HCT116 (cell line): ENCODE measurements at regions not wholly inside any gene's neighbourhood (a gene's known extent, or its start where the extent isn't known, plus 50 kb on each side); places are given as distances from the start of the nearest gene placed in this dataset.

ENCODE experiments used
- ATAC-seq: fragments of 200-7000 bp; cut with Tn5 transposase; 2 replicates; pipeline ENCODE4 v1.9.1; 2020; ENCODE audit warnings: mild to moderate bottlenecking, moderate library complexity
- BruUV-seq: library from RNA; stranded (reverse); fragments of 400-500 nt; replicated peaks from 2 replicates; lab custom pipeline; 2021; lab: Mats Ljungman, UMichigan
- CTCF ChIA-PET: fragments of 300-600 bp; sonication (Branson Sonifier 250); formaldehyde crosslinking; loops from one replicate; lab custom pipeline; 2021; ENCODE audit warnings: antibody characterized with exemption; lab: Charles Lee
- POLR2A ChIA-PET: fragments of 300-600, 350-600 bp; sonication (Branson Sonifier 250); formaldehyde crosslinking; loops from one replicate; lab custom pipeline; 2021; ENCODE audit warnings: antibody characterized with exemption; lab: Charles Lee
- RAD21 ChIA-PET, 2 experiments: fragments of 300-600 bp; sonication (Branson Sonifier 250); formaldehyde crosslinking; loops; one replicate each; lab custom pipeline; 2023; ENCODE audit warnings: low total read pairs in 2 of 2; ENCODE audit not compliant: uncharacterized antibody in 2 of 2, unreplicated experiment in 2 of 2, low non-redundant PET in 1 of 2; lab: Charles Lee
- DNase-seq: peaks from one replicate; pipeline ENCODE4 v3.0.0-alpha.2; 2010; ENCODE audit warnings: low read depth, low spot score
- H2AFZ ChIP-seq: fragments of 200-600 bp; shearing (Covaris generic), sonication (generic); 2 replicates; pipeline ENCODE4 v1.6.1; 2017; ENCODE audit warnings: low read depth, mixed run types, mixed read lengths, antibody characterized with exemption, low read length; ENCODE audit not compliant: poor library complexity, severe bottlenecking
- H3K27ac ChIP-seq: 2 replicates; pipeline ENCODE4 v1.5.1; 2012; ENCODE audit warnings: low read depth, low read length
- H3K27me3 ChIP-seq: fragments of 200-600 bp; sonication (generic); 2 replicates; pipeline ENCODE4 v1.6.1; 2016; ENCODE audit warnings: mixed run types, low read length, mixed read lengths; ENCODE audit not compliant: insufficient read depth
- H3K36me3 ChIP-seq, 2 experiments: fragments of 200-500 bp in 1 of 2; fragments of 200-600 bp in 1 of 2; sonication (Bioruptor generic) in 1 of 2; sonication (generic) in 1 of 2; 2 replicates each; pipeline versions ENCODE4 v1.5.1 to v1.6.1; 2014 to 2016; ENCODE audit warnings: low read length in 2 of 2, inconsistent platforms in 1 of 2, mixed read lengths in 1 of 2, mixed run types in 1 of 2; ENCODE audit not compliant: insufficient read depth in 2 of 2, control insufficient read depth in 1 of 2
- H3K4me1 ChIP-seq, 2 experiments: fragments of 200-600 bp in 1 of 2; sonication (generic) in 1 of 2; 2 replicates each; pipeline versions ENCODE4 v1.5.1 to v1.6.1; 2012 to 2017; ENCODE audit warnings: low read length in 2 of 2, inconsistent platforms in 1 of 2, mild to moderate bottlenecking in 1 of 2, mixed read lengths in 1 of 2, mixed run types in 1 of 2, moderate library complexity in 1 of 2; ENCODE audit not compliant: insufficient read depth in 2 of 2, control insufficient read depth in 1 of 2
- H3K4me2 ChIP-seq: fragments of 200-600 bp; sonication (generic); 2 replicates; pipeline ENCODE4 v1.6.1; 2017; ENCODE audit warnings: mixed run types, low read length, mixed read lengths
- H3K4me3 ChIP-seq, 2 experiments: fragments of 200-600 bp in 1 of 2; sonication (generic) in 1 of 2; replicated peaks in 1 of 2; 2 replicates each; pipeline ENCODE4 v1.5.1; 2011 to 2016; ENCODE audit warnings: low read length in 2 of 2, control low read depth in 1 of 2, low read depth in 1 of 2, mild to moderate bottlenecking in 1 of 2, mixed read lengths in 1 of 2, mixed run types in 1 of 2
- H3K79me2 ChIP-seq: fragments of 200-600 bp; sonication (generic); 2 replicates; pipeline ENCODE4 v1.6.1; 2017; ENCODE audit warnings: mild to moderate bottlenecking, mixed run types, low read length, moderate library complexity, mixed read lengths; ENCODE audit not compliant: insufficient read depth
- H3K9ac ChIP-seq: fragments of 200-600 bp; sonication (generic); 2 replicates; pipeline ENCODE4 v1.6.1; 2016; ENCODE audit warnings: low read length, mixed read lengths
- H3K9me2 ChIP-seq: fragments of 200-600 bp; sonication (generic), shearing (Covaris generic); 2 replicates; pipeline ENCODE4 v1.6.1; 2017; ENCODE audit warnings: mixed run types, mild to moderate bottlenecking, moderate library complexity; ENCODE audit not compliant: insufficient read depth
- H3K9me3 ChIP-seq, 2 experiments: fragments of 200-500 bp in 1 of 2; fragments of 200-600 bp in 1 of 2; sonication (Bioruptor generic) in 1 of 2; sonication (generic) in 1 of 2; 2 replicates each; pipeline ENCODE4 v1.6.1; 2014 to 2017; ENCODE audit warnings: low read length in 2 of 2, mixed read lengths in 2 of 2, inconsistent platforms in 1 of 2, low read depth in 1 of 2, mild to moderate bottlenecking in 1 of 2, mixed run types in 1 of 2, moderate library complexity in 1 of 2; ENCODE audit not compliant: control insufficient read depth in 1 of 2, insufficient read depth in 1 of 2
- H4K20me1 ChIP-seq: fragments of 200-600 bp; sonication (generic), shearing (Covaris generic); 2 replicates; pipeline ENCODE4 v1.6.1; 2017; ENCODE audit warnings: mixed run types, mild to moderate bottlenecking, moderate library complexity; ENCODE audit not compliant: insufficient read depth
- CEBPB ChIP-seq: IDR thresholded peaks from 2 replicates; pipeline ENCODE4 v1.6.1; 2012; ENCODE audit warnings: low read depth
- CTCF ChIP-seq, 3 experiments: fragments of 200-600 bp in 1 of 3; sonication (generic) in 1 of 3; IDR thresholded peaks in 2 of 3; conservative IDR thresholded peaks in 1 of 3; 2 replicates each; pipeline ENCODE4 v1.5.1; 2012 to 2017; ENCODE audit warnings: low read depth in 2 of 3, low read length in 2 of 3, antibody characterized with exemption in 1 of 3, borderline replicate concordance in 1 of 3, control low read depth in 1 of 3, mild to moderate bottlenecking in 1 of 3, mixed read lengths in 1 of 3, mixed run types in 1 of 3, moderate library complexity in 1 of 3; ENCODE audit not compliant: insufficient read depth in 1 of 3
- EGR1 ChIP-seq: IDR thresholded peaks from 2 replicates; pipeline ENCODE4 v1.6.1; 2012; ENCODE audit warnings: low read depth
- EZH2 ChIP-seq: fragments of 200-600 bp; sonication (generic); IDR thresholded peaks from 2 replicates; pipeline ENCODE4 v1.6.1; 2017; ENCODE audit warnings: antibody characterized with exemption, mixed run types
- EZH2phosphoT487 ChIP-seq: fragments of 200-600 bp; IDR thresholded peaks from 2 replicates; pipeline ENCODE4 v1.6.1; 2018; ENCODE audit warnings: antibody characterized with exemption, borderline replicate concordance
- JUND ChIP-seq: IDR thresholded peaks from 2 replicates; pipeline ENCODE4 v1.6.1; 2012
- POLR2A ChIP-seq: IDR thresholded peaks from 2 replicates; pipeline ENCODE4 v1.7.0; 2011; ENCODE audit warnings: borderline replicate concordance; ENCODE audit not compliant: insufficient read depth, insufficient read length; ENCODE audit errors: extremely low read depth
- RAD21 ChIP-seq: IDR thresholded peaks from 2 replicates; pipeline ENCODE4 v1.6.1; 2012; ENCODE audit warnings: low read depth, mild to moderate bottlenecking
- REST ChIP-seq: IDR thresholded peaks from 2 replicates; pipeline ENCODE4 v1.6.1; 2012; ENCODE audit warnings: low read depth
- SP1 ChIP-seq: IDR thresholded peaks from 2 replicates; pipeline ENCODE4 v1.6.1; 2012; ENCODE audit warnings: low read depth
- SRF ChIP-seq: IDR thresholded peaks from 2 replicates; pipeline ENCODE4 v1.6.1; 2012; ENCODE audit warnings: low read depth
- TCF7L2 ChIP-seq: IDR thresholded peaks from 2 replicates; pipeline ENCODE4 v1.7.0; 2011; ENCODE audit warnings: borderline replicate concordance, inconsistent platforms; ENCODE audit not compliant: insufficient read depth, insufficient read length; ENCODE audit errors: extremely low read depth
- ZFX ChIP-seq: fragments of 450-650 bp; IDR thresholded peaks from 2 replicates; pipeline ENCODE4 v1.6.1; 2017
- intact Hi-C: fragments of 100-400 bp; cut with micrococcal nuclease; formaldehyde crosslinking; loops from 2 replicates; pipeline ENCODE4 v1.10.0; 2022
- TF ChIP-seq, protein P1 (sequence below): IDR thresholded peaks from 2 replicates; pipeline ENCODE4 v1.6.1; 2012

DNA sequence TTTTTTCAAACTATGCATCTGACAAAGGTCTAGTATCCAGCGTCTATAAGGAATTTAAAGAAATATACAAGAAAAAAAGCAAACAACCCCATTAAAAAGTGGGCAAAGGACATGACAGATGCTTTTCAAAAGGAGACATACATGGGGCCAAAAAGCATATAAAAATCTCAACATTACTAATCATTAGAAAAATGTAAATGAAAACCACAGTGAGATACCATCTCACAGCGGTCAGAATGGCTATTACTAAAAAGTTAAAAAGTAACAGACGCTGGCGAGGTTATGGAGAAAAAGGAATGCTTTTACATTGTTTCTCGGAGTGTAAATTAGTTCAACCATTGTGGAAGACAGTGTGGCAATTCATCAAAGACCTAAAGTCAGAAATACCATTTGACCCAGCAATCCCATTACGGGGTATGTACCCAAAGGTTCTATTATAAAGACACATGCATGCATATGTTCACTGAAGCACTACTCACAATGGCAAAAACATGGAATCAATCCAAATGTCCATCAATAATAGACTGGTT is 643.1 kb upstream of the LRRTM1 start (continued):
- TF ChIP-seq, protein P1, sequence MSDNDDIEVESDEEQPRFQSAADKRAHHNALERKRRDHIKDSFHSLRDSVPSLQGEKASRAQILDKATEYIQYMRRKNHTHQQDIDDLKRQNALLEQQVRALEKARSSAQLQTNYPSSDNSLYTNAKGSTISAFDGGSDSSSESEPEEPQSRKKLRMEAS = no peak
- TF ChIP-seq EZH2phosphoT487 = no peak
- TF ChIP-seq RAD21 = no peak
- TF ChIP-seq CTCF (IDR thresholded peaks at IDR 0.05 in 2 of 3, conservative IDR thresholded peaks at IDR 0.05 in 1 of 3; ENCODE audit: borderline replicate concordance in 1 of 3, insufficient read depth in 1 of 3, low read depth in 2 of 3, low read length in 2 of 3) = no peak
- no peak for TF ChIP-seq SRF
- TF ChIP-seq POLR2A = no peak
- TF ChIP-seq EGR1 = no peak
- TF ChIP-seq ZFX = no peak

- H3K27me3 ChIP-seq = no peaks in the 10 kb centered on the region
- CTCF ChIA-PET = no interaction called here
- BruUV-seq = no TSS peak
- H3K4me3 ChIP-seq = no peak overlapping the region
- POLR2A ChIA-PET = no interaction called here
- H3K4me2 ChIP-seq = no peak overlapping the region
- H4K20me1 ChIP-seq = no peaks in the 10 kb centered on the region
- RAD21 ChIA-PET = no interaction called here
- ATAC-seq (no peak), DNase-seq (no peak)
- H3K79me2 ChIP-seq = no peaks in the 10 kb centered on the region
- no peaks in the 10 kb centered on the region for H3K9me3 ChIP-seq
- no peak overlapping the region for H3K27ac ChIP-seq
- no peaks in the 10 kb centered on the region for H3K4me1 ChIP-seq
- H3K9me2 ChIP-seq = no peaks in the 10 kb centered on the region
- no peak overlapping the region for H3K9ac ChIP-seq
- H3K36me3 ChIP-seq = no peaks in the 10 kb centered on the region
- intact Hi-C loops = no loop called here
- no peak overlapping the region for H2AFZ ChIP-seq
- TF ChIP-seq, protein P1 = no peak
- TF ChIP-seq REST = no peak
- TF ChIP-seq TCF7L2 = no peak
- TF ChIP-seq EGR1 = no peak
- TF ChIP-seq EZH2phosphoT487 = no peak
- TF ChIP-seq JUND = no peak
- no peak for TF ChIP-seq EZH2
- no peak for TF ChIP-seq SP1
- TF ChIP-seq SRF = no peak
- TF ChIP-seq POLR2A = no peak
- no peak for TF ChIP-seq CTCF (IDR thresholded peaks at IDR 0.05 in 2 of 3, conservative IDR thresholded peaks at IDR 0.05 in 1 of 3; ENCODE audit: borderline replicate concordance in 1 of 3, insufficient read depth in 1 of 3, low read depth in 2 of 3, low read length in 2 of 3)
- no peak for TF ChIP-seq CEBPB
Measured at GRCh38 chr2:80943487-80943886, 638.9 kb upstream of the LRRTM1 start.
